PC-9 (cell line): ENCODE measurements at regions not wholly inside any gene's neighbourhood (a gene's known extent, or its start where the extent isn't known, plus 50 kb on each side); places are given as distances from the start of the nearest gene placed in this dataset.

Experiments
- CTCF ChIP-seq: fragments of 200-600 bp; sonication (generic); conservative IDR thresholded peaks from 2 replicates; pipeline ENCODE4 v1.6.1; 2017; ENCODE audit warnings: mixed run types, antibody characterized with exemption, mild to moderate bottlenecking, moderate library complexity
- EZH2 ChIP-seq: fragments of 200-600 bp; sonication (generic); IDR thresholded peaks from 2 replicates; pipeline ENCODE4 v1.8.0; 2017; ENCODE audit warnings: antibody characterized with exemption, low read depth

- TF ChIP-seq CTCF = no peak
- TF ChIP-seq EZH2 = no peak
These were observed 72.1 kb downstream of the RSL24D1 start for GRCh38 chr15:55124616-55125015.
